Sigmoid colon (tissue), 4 donors: ENCODE measurements at regions not wholly inside any gene's neighbourhood (a gene's known extent, or its start where the extent isn't known, plus 50 kb on each side); places are given as distances from the start of the nearest gene placed in this dataset.

Source experiments
- POLR2AphosphoS5 ChIP-seq, 4 donors: sonication (generic); formaldehyde crosslinking; IDR thresholded peaks; one replicate each; pipeline ENCODE4 v1.6.1; 2017; ENCODE audit warnings: antibody characterized with exemption in 4 of 4
- TF ChIP-seq, protein P1 (sequence below), 4 experiments: fragments of 450-650 bp in 3 of 4; fragments of 200-600 bp in 1 of 4; IDR thresholded peaks; one replicate each; pipeline ENCODE4 v1.5.1; 2016 to 2019; ENCODE audit warnings: antibody characterized with exemption in 4 of 4, mild to moderate bottlenecking in 3 of 4, moderate library complexity in 2 of 4

DNA sequence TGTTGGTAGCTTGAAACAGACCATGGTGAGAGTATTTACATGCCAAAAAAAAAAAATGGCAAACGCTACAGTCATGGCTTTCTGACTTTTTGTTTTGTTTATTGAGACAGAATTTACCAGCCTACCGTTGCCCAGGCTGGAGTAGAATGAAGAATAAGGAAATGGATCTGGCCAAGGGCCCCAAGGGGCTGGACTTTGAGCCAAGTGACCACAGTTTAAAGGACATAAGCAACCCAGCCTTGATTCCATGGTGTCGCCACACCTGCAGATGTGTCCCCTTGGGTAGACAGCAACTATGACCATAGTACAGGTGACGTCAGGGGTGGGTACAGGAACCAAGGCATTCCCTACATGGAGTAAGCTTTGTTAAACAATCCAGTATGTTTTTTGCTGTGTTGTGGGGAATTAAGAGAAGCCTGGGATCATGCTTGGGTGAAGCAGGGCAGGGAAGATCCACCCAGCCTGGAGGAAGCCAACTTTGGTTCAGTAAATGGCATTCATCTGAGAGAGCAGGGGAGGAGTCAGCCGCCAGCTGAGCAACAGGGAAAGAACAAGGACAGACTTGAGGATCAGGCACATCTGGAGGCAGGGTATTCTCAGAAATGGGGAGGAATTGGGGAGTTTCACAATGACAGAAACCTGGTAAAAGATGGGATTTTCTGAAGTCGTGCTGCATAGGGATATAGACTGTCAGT is 110.3 kb upstream of the SH3BP4 start:
- no peak for TF ChIP-seq POLR2AphosphoS5 (IDR thresholded peaks at IDR 0.05)
- TF ChIP-seq, protein P1, sequence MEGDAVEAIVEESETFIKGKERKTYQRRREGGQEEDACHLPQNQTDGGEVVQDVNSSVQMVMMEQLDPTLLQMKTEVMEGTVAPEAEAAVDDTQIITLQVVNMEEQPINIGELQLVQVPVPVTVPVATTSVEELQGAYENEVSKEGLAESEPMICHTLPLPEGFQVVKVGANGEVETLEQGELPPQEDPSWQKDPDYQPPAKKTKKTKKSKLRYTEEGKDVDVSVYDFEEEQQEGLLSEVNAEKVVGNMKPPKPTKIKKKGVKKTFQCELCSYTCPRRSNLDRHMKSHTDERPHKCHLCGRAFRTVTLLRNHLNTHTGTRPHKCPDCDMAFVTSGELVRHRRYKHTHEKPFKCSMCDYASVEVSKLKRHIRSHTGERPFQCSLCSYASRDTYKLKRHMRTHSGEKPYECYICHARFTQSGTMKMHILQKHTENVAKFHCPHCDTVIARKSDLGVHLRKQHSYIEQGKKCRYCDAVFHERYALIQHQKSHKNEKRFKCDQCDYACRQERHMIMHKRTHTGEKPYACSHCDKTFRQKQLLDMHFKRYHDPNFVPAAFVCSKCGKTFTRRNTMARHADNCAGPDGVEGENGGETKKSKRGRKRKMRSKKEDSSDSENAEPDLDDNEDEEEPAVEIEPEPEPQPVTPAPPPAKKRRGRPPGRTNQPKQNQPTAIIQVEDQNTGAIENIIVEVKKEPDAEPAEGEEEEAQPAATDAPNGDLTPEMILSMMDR (IDR thresholded peaks at IDR 0.05) = no peak
